ENCODE measurements at regions not wholly inside any gene's neighbourhood (a gene's known extent, or its start where the extent isn't known, plus 50 kb on each side); places are given as distances from the start of the nearest gene placed in this dataset.
"Not testable (repeated sequence)": the region's sequence is repeated elsewhere in the genome, so short reads cannot be mapped to it uniquely, and the experiment has no call there.

- Histone ChIP-seq H4K5ac (ENCODE audit: insufficient read length, low read depth, low read length) (no peak overlapping the region), H2BK5ac (ENCODE audit: insufficient read length, low read length) (no peak overlapping the region)
Measured at GRCh38 chr5:163312598-163312997, 124.8 kb upstream of the CCNG1 start.

GRCh38 chr5:163313049-163313448 is 124.3 kb upstream of the CCNG1 start:
- H3K27ac Mint-ChIP-seq, H3K4me3 Mint-ChIP-seq: not testable (repeated sequence)
- H3K36me3 Mint-ChIP-seq (ENCODE audit: insufficient read depth in 1 of 3, low read depth in 3 of 3) = peaks cover 12 to 21% (median 13%) of the 10 kb centered on the region in 3 experiments

More at GRCh38 chr5:163312598-163312997, 124.8 kb upstream of the CCNG1 start:
- Histone ChIP-seq H3K9me3 (ENCODE audit: control insufficient read depth, low read depth, low read length) (no peaks in the 10 kb centered on the region), H3K4me1 (ENCODE audit: insufficient read depth, low read length) (peaks cover 5% of the 10 kb centered on the region; the same call in 1 of the 2 replicates), H3K56ac (ENCODE audit: insufficient read length, low read depth, low read length) (no peak overlapping the region), H3K9ac (ENCODE audit: extremely low read depth, insufficient read length, low read length) (no peak overlapping the region), H3K4me2 (ENCODE audit: insufficient read depth, insufficient read length, low read length) (no peak overlapping the region), H4K91ac (ENCODE audit: insufficient read length, low read depth, low read length) (no peak overlapping the region), H3K18ac (ENCODE audit: insufficient read length, low read depth, low read length) (no peak overlapping the region), H2BK15ac (ENCODE audit: low read depth, low read length) (no peak overlapping the region), H3K14ac (ENCODE audit: insufficient read depth, low read length) (no peak overlapping the region), H4K8ac (replicated peaks; ENCODE audit: insufficient read length, low read depth, low read length) (no peak overlapping the region), H4K20me1 (ENCODE audit: control insufficient read depth, insufficient read depth, insufficient read length) (no peaks in the 10 kb centered on the region), H3K79me1 (ENCODE audit: insufficient read depth, low read depth, low read length, poor library complexity, severe bottlenecking) (no peaks in the 10 kb centered on the region), H2BK120ac (ENCODE audit: low read depth, low read length, poor library complexity, severe bottlenecking) (no peak overlapping the region), H3T11ph (ENCODE audit: low read length) (no peak overlapping the region), H3K27ac (ENCODE audit: insufficient read length, low read depth, low read length) (no peak overlapping the region), H2BK12ac (ENCODE audit: insufficient read length, low read depth, low read length) (no peak overlapping the region), H3K23me2 (ENCODE audit: insufficient read length, low read depth, low read length, poor library complexity, severe bottlenecking) (no peaks in the 10 kb centered on the region), H3K4ac (ENCODE audit: low read depth, low read length) (no peak overlapping the region), H2AFZ (ENCODE audit: low read length) (no peak overlapping the region), H2BK20ac (ENCODE audit: low read depth, low read length, poor library complexity, severe bottlenecking) (no peak overlapping the region), H2AK5ac (ENCODE audit: insufficient read length, low read length) (no peak overlapping the region), H3K23ac (ENCODE audit: insufficient read length, low read depth, low read length) (no peak overlapping the region), H3K79me2 (ENCODE audit: insufficient read depth, low read length) (no peaks in the 10 kb centered on the region), H3K27me3 (ENCODE audit: insufficient read depth, low read length) (no peaks in the 10 kb centered on the region)
- WGBS (ENCODE audit: extremely low coverage, insufficient read length, low lambda C conversion rate) = no CpG with 5 or more reads among the region's 2 CpGs
- Mint-ChIP-seq H3K9me3 (peaks cover 16 to 20% of the 10 kb centered on the region in 2 experiments), H3K27me3 (ENCODE audit: low read depth) (no peaks in the 10 kb centered on the region), H3K4me1 (peaks cover 8 to 21% of the 10 kb centered on the region in 2 experiments), H3K36me3 (ENCODE audit: insufficient read depth in 1 of 3, low read depth in 3 of 3) (peaks cover 12 to 21% (median 13%) of the 10 kb centered on the region in 3 experiments), H3K4me3 (no peak overlapping the region), H3K27ac (no peak overlapping the region)
- no peak for TF ChIP-seq CTCF (conservative IDR thresholded peaks at IDR 0.05)
- no peak for DNase-seq

More at GRCh38 chr5:163313049-163313448, 124.3 kb upstream of the CCNG1 start:
- not testable (repeated sequence) for H3K9me3 ChIP-seq (ENCODE audit: control insufficient read depth, low read depth, low read length); H4K20me1 ChIP-seq (ENCODE audit: control insufficient read depth, insufficient read depth, insufficient read length); H3K4me2 ChIP-seq (ENCODE audit: insufficient read depth, insufficient read length, low read length); H3K56ac ChIP-seq (ENCODE audit: insufficient read length, low read depth, low read length); H2AK5ac ChIP-seq (ENCODE audit: insufficient read length, low read length); H2BK120ac ChIP-seq (ENCODE audit: low read depth, low read length, poor library complexity, severe bottlenecking); H3K23me2 ChIP-seq (ENCODE audit: insufficient read length, low read depth, low read length, poor library complexity, severe bottlenecking); H4K8ac ChIP-seq (replicated peaks; ENCODE audit: insufficient read length, low read depth, low read length); H2AFZ ChIP-seq (ENCODE audit: low read length); H3T11ph ChIP-seq (ENCODE audit: low read length); H2BK5ac ChIP-seq (ENCODE audit: insufficient read length, low read length); H3K79me2 ChIP-seq (ENCODE audit: insufficient read depth, low read length); H3K23ac ChIP-seq (ENCODE audit: insufficient read length, low read depth, low read length); H3K18ac ChIP-seq (ENCODE audit: insufficient read length, low read depth, low read length); DNase-seq; H2BK15ac ChIP-seq (ENCODE audit: low read depth, low read length); H3K27me3 Mint-ChIP-seq (ENCODE audit: low read depth); H3K4ac ChIP-seq (ENCODE audit: low read depth, low read length); H3K27me3 ChIP-seq (ENCODE audit: insufficient read depth, low read length); H4K5ac ChIP-seq (ENCODE audit: insufficient read length, low read depth, low read length); H3K4me1 ChIP-seq (ENCODE audit: insufficient read depth, low read length); H3K79me1 ChIP-seq (ENCODE audit: insufficient read depth, low read depth, low read length, poor library complexity, severe bottlenecking); H2BK20ac ChIP-seq (ENCODE audit: low read depth, low read length, poor library complexity, severe bottlenecking); H3K9ac ChIP-seq (ENCODE audit: extremely low read depth, insufficient read length, low read length); H4K91ac ChIP-seq (ENCODE audit: insufficient read length, low read depth, low read length); H3K27ac ChIP-seq (ENCODE audit: insufficient read length, low read depth, low read length); H2BK12ac ChIP-seq (ENCODE audit: insufficient read length, low read depth, low read length); H3K14ac ChIP-seq (ENCODE audit: insufficient read depth, low read length)
- Mint-ChIP-seq H3K4me1 (peaks cover 8 to 21% of the 10 kb centered on the region in 2 experiments), H3K9me3 (peaks cover 16 to 20% of the 10 kb centered on the region in 2 experiments)
- WGBS (ENCODE audit: extremely low coverage, insufficient read length, low lambda C conversion rate) = no CpG with 5 or more reads among the region's 7 CpGs
